HL-60 (cell line): ENCODE measurements at regions not wholly inside any gene's neighbourhood (a gene's known extent, or its start where the extent isn't known, plus 50 kb on each side); places are given as distances from the start of the nearest gene placed in this dataset.

Experiments used
- DNase-seq, 2 experiments: peaks; one replicate each; pipeline ENCODE4 v3.0.0-alpha.2; 2010 to 2020; ENCODE audit warnings: low read depth in 1 of 2, low spot score in 1 of 2
- H3K27ac ChIP-seq: fragments of 250-450 bp; sonication (Bioruptor Pico); replicated peaks from 2 replicates; pipeline ENCODE4 v1.5.1; 2020; ENCODE audit warnings: mild to moderate bottlenecking, moderate library complexity
- H3K27me3 ChIP-seq: fragments of 250-450 bp; sonication (Bioruptor Pico); 2 replicates; pipeline ENCODE4 v1.5.1; 2021; ENCODE audit warnings: mild to moderate bottlenecking, moderate library complexity; ENCODE audit not compliant: insufficient read depth, poor library complexity, severe bottlenecking
- H3K4me3 ChIP-seq: replicated peaks from 2 replicates; pipeline ENCODE4 v1.5.1; 2011; ENCODE audit warnings: mild to moderate bottlenecking, control low read depth, low read length; ENCODE audit not compliant: insufficient read depth
- GABPA ChIP-seq: IDR thresholded peaks from 2 replicates; pipeline ENCODE4 v1.6.1; 2012; ENCODE audit warnings: low read depth
- POLR2AphosphoS5 ChIP-seq: IDR thresholded peaks from 2 replicates; pipeline ENCODE4 v1.6.1; 2012; ENCODE audit warnings: low read depth
- SPI1 ChIP-seq: IDR thresholded peaks from 2 replicates; pipeline ENCODE4 v1.6.1; 2012; ENCODE audit warnings: low read depth, mild to moderate bottlenecking, borderline replicate concordance
- TF ChIP-seq, protein P1 (sequence below): IDR thresholded peaks from 2 replicates; pipeline ENCODE4 v1.6.1; 2012; ENCODE audit warnings: low read depth; ENCODE audit not compliant: insufficient replicate concordance
- TF ChIP-seq, protein P2 (sequence below): IDR thresholded peaks from one replicate; pipeline ENCODE4 v1.5.1; 2011; ENCODE audit warnings: low read length, control low read depth, inconsistent platforms; ENCODE audit not compliant: insufficient read depth

DNA sequence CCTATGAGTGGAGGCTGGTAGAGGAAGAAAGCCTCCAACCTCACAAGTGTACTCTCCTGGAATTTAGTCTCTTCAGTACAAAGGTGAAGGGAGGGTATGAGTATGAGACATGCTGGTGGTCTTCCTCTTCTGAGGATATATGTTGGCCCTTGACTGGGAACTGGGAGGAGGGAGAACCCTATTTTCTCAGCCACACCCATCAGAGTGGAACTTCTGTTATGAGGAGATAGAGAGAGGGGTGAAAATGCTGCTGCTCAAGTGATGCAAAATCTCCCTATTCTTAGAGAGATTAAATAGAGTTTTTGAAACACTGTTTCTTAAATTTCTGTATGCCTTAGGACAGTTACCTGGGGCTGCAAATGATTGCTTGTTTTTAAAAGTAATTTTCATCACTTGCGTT lies 203.4 kb upstream of the PRR16 start:
- no peak for TF ChIP-seq GABPA
- TF ChIP-seq, protein P1, sequence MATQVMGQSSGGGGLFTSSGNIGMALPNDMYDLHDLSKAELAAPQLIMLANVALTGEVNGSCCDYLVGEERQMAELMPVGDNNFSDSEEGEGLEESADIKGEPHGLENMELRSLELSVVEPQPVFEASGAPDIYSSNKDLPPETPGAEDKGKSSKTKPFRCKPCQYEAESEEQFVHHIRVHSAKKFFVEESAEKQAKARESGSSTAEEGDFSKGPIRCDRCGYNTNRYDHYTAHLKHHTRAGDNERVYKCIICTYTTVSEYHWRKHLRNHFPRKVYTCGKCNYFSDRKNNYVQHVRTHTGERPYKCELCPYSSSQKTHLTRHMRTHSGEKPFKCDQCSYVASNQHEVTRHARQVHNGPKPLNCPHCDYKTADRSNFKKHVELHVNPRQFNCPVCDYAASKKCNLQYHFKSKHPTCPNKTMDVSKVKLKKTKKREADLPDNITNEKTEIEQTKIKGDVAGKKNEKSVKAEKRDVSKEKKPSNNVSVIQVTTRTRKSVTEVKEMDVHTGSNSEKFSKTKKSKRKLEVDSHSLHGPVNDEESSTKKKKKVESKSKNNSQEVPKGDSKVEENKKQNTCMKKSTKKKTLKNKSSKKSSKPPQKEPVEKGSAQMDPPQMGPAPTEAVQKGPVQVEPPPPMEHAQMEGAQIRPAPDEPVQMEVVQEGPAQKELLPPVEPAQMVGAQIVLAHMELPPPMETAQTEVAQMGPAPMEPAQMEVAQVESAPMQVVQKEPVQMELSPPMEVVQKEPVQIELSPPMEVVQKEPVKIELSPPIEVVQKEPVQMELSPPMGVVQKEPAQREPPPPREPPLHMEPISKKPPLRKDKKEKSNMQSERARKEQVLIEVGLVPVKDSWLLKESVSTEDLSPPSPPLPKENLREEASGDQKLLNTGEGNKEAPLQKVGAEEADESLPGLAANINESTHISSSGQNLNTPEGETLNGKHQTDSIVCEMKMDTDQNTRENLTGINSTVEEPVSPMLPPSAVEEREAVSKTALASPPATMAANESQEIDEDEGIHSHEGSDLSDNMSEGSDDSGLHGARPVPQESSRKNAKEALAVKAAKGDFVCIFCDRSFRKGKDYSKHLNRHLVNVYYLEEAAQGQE: no peak
- DNase-seq: no peak
- Histone ChIP-seq H3K27ac (no peak overlapping the region), H3K27me3 (no peaks in the 10 kb centered on the region), H3K4me3 (no peak overlapping the region)

DNA sequence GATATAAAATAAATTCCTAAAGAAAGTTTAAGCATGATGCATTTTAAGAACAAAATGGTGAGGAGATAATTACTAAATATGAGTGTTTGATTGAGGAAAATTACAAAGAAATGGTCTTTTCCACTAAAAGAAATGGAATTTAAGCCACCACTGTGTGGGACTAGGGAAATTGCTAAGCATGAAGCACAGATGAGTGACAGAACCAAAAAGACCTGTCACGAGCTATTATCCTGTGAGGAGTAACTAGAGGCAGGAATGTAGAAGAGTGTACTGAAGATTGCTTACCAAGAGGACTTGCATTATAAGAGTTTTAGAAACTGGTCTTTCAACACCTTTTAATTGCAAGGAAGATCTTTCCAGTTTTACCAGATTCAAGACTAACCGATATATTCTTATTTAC lies 193.6 kb upstream of the PRR16 start:
- Histone ChIP-seq H3K27ac (no peak overlapping the region), H3K4me3 (no peak overlapping the region), H3K27me3 (no peaks in the 10 kb centered on the region)
- DNase-seq: no peak
- TF ChIP-seq, protein P2, sequence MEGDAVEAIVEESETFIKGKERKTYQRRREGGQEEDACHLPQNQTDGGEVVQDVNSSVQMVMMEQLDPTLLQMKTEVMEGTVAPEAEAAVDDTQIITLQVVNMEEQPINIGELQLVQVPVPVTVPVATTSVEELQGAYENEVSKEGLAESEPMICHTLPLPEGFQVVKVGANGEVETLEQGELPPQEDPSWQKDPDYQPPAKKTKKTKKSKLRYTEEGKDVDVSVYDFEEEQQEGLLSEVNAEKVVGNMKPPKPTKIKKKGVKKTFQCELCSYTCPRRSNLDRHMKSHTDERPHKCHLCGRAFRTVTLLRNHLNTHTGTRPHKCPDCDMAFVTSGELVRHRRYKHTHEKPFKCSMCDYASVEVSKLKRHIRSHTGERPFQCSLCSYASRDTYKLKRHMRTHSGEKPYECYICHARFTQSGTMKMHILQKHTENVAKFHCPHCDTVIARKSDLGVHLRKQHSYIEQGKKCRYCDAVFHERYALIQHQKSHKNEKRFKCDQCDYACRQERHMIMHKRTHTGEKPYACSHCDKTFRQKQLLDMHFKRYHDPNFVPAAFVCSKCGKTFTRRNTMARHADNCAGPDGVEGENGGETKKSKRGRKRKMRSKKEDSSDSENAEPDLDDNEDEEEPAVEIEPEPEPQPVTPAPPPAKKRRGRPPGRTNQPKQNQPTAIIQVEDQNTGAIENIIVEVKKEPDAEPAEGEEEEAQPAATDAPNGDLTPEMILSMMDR: no peak
- no peak for TF ChIP-seq POLR2AphosphoS5

DNA sequence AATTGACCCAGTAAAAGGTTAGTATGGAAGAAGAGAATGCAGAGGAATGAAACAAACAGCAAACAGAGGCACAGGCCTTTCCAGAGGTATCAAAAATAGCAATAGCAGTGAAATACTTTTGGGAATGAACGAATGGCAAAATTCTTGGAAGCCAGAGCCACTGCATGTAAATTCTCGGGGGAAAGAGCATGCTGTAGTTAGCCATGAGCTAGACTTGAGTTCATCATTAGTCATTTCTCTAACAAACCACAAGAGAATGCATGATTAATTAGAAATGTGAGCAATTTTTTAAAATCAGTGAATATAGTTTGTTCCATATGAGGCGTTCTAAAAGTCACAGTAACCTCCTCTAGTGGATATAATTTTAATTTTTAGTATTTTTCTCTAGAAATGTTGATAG lies 170.3 kb upstream of the PRR16 start:
- H3K27ac ChIP-seq: no peak overlapping the region

DNA sequence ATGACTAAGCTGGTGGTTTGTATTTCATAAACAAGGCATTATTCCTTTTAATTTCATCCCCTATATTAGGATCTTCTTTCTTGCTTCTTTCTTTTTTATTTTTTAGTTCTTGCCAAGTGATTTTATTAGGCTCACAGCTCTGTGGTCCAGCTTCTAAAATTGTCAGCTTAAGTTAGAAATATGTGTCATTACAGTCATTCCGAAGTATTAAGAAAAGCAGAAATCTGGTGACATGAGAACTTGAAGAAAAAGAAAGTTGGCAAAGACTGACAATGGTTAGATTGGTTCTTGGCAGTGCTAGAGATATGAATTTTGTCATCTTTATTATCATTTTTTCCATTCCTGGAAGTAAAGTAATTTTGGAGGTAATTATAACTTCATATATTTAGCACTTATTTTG lies 166.5 kb upstream of the PRR16 start:
- DNase-seq: no peak
- TF ChIP-seq POLR2AphosphoS5: no peak
- no peak for TF ChIP-seq GABPA
- TF ChIP-seq, protein P2: no peak
- no peak for TF ChIP-seq SPI1
- TF ChIP-seq, protein P1: no peak

More for the DNA sequence above, 170.3 kb upstream of the PRR16 start:
- H3K4me3 ChIP-seq: no peak overlapping the region
- no peak for TF ChIP-seq GABPA
- no peak for TF ChIP-seq SPI1
- TF ChIP-seq, protein P2: no peak
- TF ChIP-seq POLR2AphosphoS5: no peak
- TF ChIP-seq, protein P1: no peak
- no peaks in the 10 kb centered on the region for H3K27me3 ChIP-seq
- no peak for DNase-seq

More for the DNA sequence above, 166.5 kb upstream of the PRR16 start:
- Histone ChIP-seq H3K4me3 (no peak overlapping the region), H3K27me3 (no peaks in the 10 kb centered on the region), H3K27ac (no peak overlapping the region)
